Activated CD8-positive, alpha-beta memory T cell treated with anti-CD3 and anti-CD28 coated beads, Interleukin-2, amount 10 ng/mL, durations not matched to agents 7 days and 5 days (primary cell): ENCODE measurements at regions not wholly inside any gene's neighbourhood (a gene's known extent, or its start where the extent isn't known, plus 50 kb on each side); places are given as distances from the start of the nearest gene placed in this dataset.

Experiments
- ATAC-seq: fragments of 150-1000 bp; cut with Tn5 transposase; one replicate; pipeline ENCODE4 v1.10.0; 2021; ENCODE audit warnings: moderate library complexity
- CTCF ChIA-PET: fragments of 350-600 bp; sonication (Branson Sonifier 250); formaldehyde crosslinking; loops from one replicate; lab custom pipeline; 2021; ENCODE audit warnings: antibody characterized with exemption; lab: Charles Lee
- DNase-seq: peaks from one replicate; pipeline ENCODE4 v3.0.0-alpha.2; 2020
- H3K27ac Mint-ChIP-seq: one replicate; pipeline ENCODE4 v1.8.0; 2021; ENCODE audit warnings: mild to moderate bottlenecking, mixed read lengths
- H3K27me3 Mint-ChIP-seq: one replicate; pipeline ENCODE4 v1.8.0; 2021; ENCODE audit warnings: mixed read lengths
- H3K36me3 Mint-ChIP-seq: one replicate; pipeline ENCODE4 v1.8.0; 2021; ENCODE audit warnings: mild to moderate bottlenecking, mixed read lengths
- H3K4me1 Mint-ChIP-seq: one replicate; pipeline ENCODE4 v1.8.0; 2021; ENCODE audit warnings: mixed read lengths
- H3K4me3 Mint-ChIP-seq: one replicate; pipeline ENCODE4 v1.8.0; 2021; ENCODE audit warnings: mild to moderate bottlenecking, moderate library complexity, mixed read lengths
- H3K9me3 Mint-ChIP-seq: one replicate; pipeline ENCODE4 v1.8.0; 2022; ENCODE audit warnings: low read depth, mixed read lengths

GRCh38 chr10:91154842-91155241, 65.6 kb upstream of the PCGF5 start:
- CTCF ChIA-PET: interaction anchor here (1.4 kb wide), 1 partner anchor 65 kb away, joined by 3 read pairs; the partner anchor contains the start of gene PCGF5
- no peaks in the 10 kb centered on the region for H3K9me3 Mint-ChIP-seq
- H3K4me1 Mint-ChIP-seq: peaks cover 5% of the 10 kb centered on the region
- no peak overlapping the region for H3K27ac Mint-ChIP-seq
- DNase-seq: no peak
- H3K36me3 Mint-ChIP-seq: no peaks in the 10 kb centered on the region
- no peak for ATAC-seq
- no peak overlapping the region for H3K4me3 Mint-ChIP-seq
- no peaks in the 10 kb centered on the region for H3K27me3 Mint-ChIP-seq

- no peaks in the 10 kb centered on the region for H3K9me3 Mint-ChIP-seq
- CTCF ChIA-PET: no interaction called here
- DNase-seq (no peak), ATAC-seq (no peak)
- no peaks in the 10 kb centered on the region for H3K27me3 Mint-ChIP-seq
- H3K27ac Mint-ChIP-seq: no peak overlapping the region
- peaks cover 5% of the 10 kb centered on the region for H3K4me1 Mint-ChIP-seq
- no peak overlapping the region for H3K4me3 Mint-ChIP-seq
- H3K36me3 Mint-ChIP-seq: no peaks in the 10 kb centered on the region
Observed at GRCh38 chr10:91156196-91156595, 64.3 kb upstream of the PCGF5 start.

GRCh38 chr10:91159254-91159783, 61.1 kb upstream of the PCGF5 start:
- no peak overlapping the region for H3K4me3 Mint-ChIP-seq
- no peak overlapping the region for H3K27ac Mint-ChIP-seq
- CTCF ChIA-PET: no interaction called here

GRCh38 chr10:91162050-91162494, 58.4 kb upstream of the PCGF5 start:
- ATAC-seq (no peak), DNase-seq (peak; percentile 43)
- H3K4me1 Mint-ChIP-seq: peaks cover 29% of the 10 kb centered on the region
- peak overlapping the region; percentile 75 for H3K4me3 Mint-ChIP-seq
- no peaks in the 10 kb centered on the region for H3K27me3 Mint-ChIP-seq
- CTCF ChIA-PET: interaction anchor here (0.7 to 2.3 kb wide), 6 partner anchors 10 to 89 kb away, joined by 3 to 10 read pairs (median 4); no protein-coding TSS in a partner anchor
- H3K9me3 Mint-ChIP-seq: no peaks in the 10 kb centered on the region
- H3K36me3 Mint-ChIP-seq: peaks cover 2% of the 10 kb centered on the region
- H3K27ac Mint-ChIP-seq: peak overlapping the region; percentile 88

More at GRCh38 chr10:91159254-91159783, 61.1 kb upstream of the PCGF5 start:
- DNase-seq (no peak), ATAC-seq (no peak)
- Mint-ChIP-seq H3K27me3 (no peaks in the 10 kb centered on the region), H3K9me3 (no peaks in the 10 kb centered on the region), H3K36me3 (no peaks in the 10 kb centered on the region), H3K4me1 (peaks cover 16% of the 10 kb centered on the region)

GRCh38 chr10:91162495-91163268, 57.8 kb upstream of the PCGF5 start:
- H3K27me3 Mint-ChIP-seq: no peaks in the 10 kb centered on the region
- H3K36me3 Mint-ChIP-seq: peaks cover 7% of the 10 kb centered on the region
- peak overlapping the region; percentile 75 for H3K4me3 Mint-ChIP-seq
- peak overlapping the region; percentile 88 for H3K27ac Mint-ChIP-seq
- ATAC-seq (peak; percentile 67), DNase-seq (peak; percentile 71)
- no peaks in the 10 kb centered on the region for H3K9me3 Mint-ChIP-seq
- CTCF ChIA-PET: interaction anchor here (0.7 to 3.2 kb wide), 8 partner anchors 10 to 156 kb away, joined by 3 to 12 read pairs (median 6); no protein-coding TSS in a partner anchor
- peaks cover 29% of the 10 kb centered on the region for H3K4me1 Mint-ChIP-seq

- peak overlapping the region; percentile 74 for H3K4me3 Mint-ChIP-seq
- ATAC-seq (peak; percentile 66), DNase-seq (peak; percentile 85)
- peaks cover 4% of the 10 kb centered on the region for H3K9me3 Mint-ChIP-seq
- CTCF ChIA-PET: interaction anchor here (1.0 to 3.2 kb wide), 5 partner anchors 37 to 157 kb away, joined by 3 to 12 read pairs (median 8); no protein-coding TSS in a partner anchor
- peak overlapping the region; percentile 83 for H3K27ac Mint-ChIP-seq
- H3K36me3 Mint-ChIP-seq: peaks cover 14% of the 10 kb centered on the region
- no peaks in the 10 kb centered on the region for H3K27me3 Mint-ChIP-seq
- H3K4me1 Mint-ChIP-seq: peaks cover 30% of the 10 kb centered on the region
Observed at GRCh38 chr10:91163269-91163868, 57.1 kb upstream of the PCGF5 start.

GRCh38 chr10:91163869-91164474, 56.5 kb upstream of the PCGF5 start:
- CTCF ChIA-PET: interaction anchor here (1.0 to 3.2 kb wide), 5 partner anchors 37 to 157 kb away, joined by 3 to 12 read pairs (median 8); no protein-coding TSS in a partner anchor
- Mint-ChIP-seq H3K4me1 (peaks cover 29% of the 10 kb centered on the region), H3K9me3 (peaks cover 4% of the 10 kb centered on the region), H3K4me3 (peak overlapping the region; percentile 74), H3K27me3 (no peaks in the 10 kb centered on the region), H3K36me3 (peaks cover 15% of the 10 kb centered on the region), H3K27ac (peak overlapping the region; percentile 83)
- ATAC-seq (peak; percentile 60), DNase-seq (peak; percentile 83)

- DNase-seq: no peak
- CTCF ChIA-PET: interaction anchor here (3.2 kb wide), 1 partner anchor 158 kb away, joined by 12 read pairs; no protein-coding TSS in a partner anchor
- H3K4me3 Mint-ChIP-seq: peak overlapping the region; percentile 74
- peaks cover 28% of the 10 kb centered on the region for H3K4me1 Mint-ChIP-seq
- H3K9me3 Mint-ChIP-seq: peaks cover 4% of the 10 kb centered on the region
- ATAC-seq: no peak
- H3K36me3 Mint-ChIP-seq: peaks cover 15% of the 10 kb centered on the region
- no peaks in the 10 kb centered on the region for H3K27me3 Mint-ChIP-seq
- H3K27ac Mint-ChIP-seq: peak overlapping the region; percentile 29
Observed at GRCh38 chr10:91164520-91165065, 55.9 kb upstream of the PCGF5 start.

- peaks cover 10% of the 10 kb centered on the region for H3K9me3 Mint-ChIP-seq
- CTCF ChIA-PET: no interaction called here
Observed at GRCh38 chr10:91167406-91167805, 53.1 kb upstream of the PCGF5 start.

GRCh38 chr10:91170418-91170817, 50.0 kb upstream of the PCGF5 start:
- Mint-ChIP-seq H3K36me3 (peaks cover 41% of the 10 kb centered on the region), H3K9me3 (peaks cover 10% of the 10 kb centered on the region), H3K27me3 (no peaks in the 10 kb centered on the region), H3K4me3 (no peak overlapping the region), H3K4me1 (peaks cover 19% of the 10 kb centered on the region), H3K27ac (no peak overlapping the region)
- CTCF ChIA-PET: interaction anchor here (1.1 kb wide), 1 partner anchor 164 kb away, joined by 3 read pairs; no protein-coding TSS in a partner anchor
- no peak for DNase-seq
- no peak for ATAC-seq

More at GRCh38 chr10:91167406-91167805, 53.1 kb upstream of the PCGF5 start:
- H3K27ac Mint-ChIP-seq: no peak overlapping the region
- ATAC-seq (no peak), DNase-seq (no peak)
- peaks cover 30% of the 10 kb centered on the region for H3K36me3 Mint-ChIP-seq
- no peak overlapping the region for H3K4me3 Mint-ChIP-seq
- H3K4me1 Mint-ChIP-seq: peaks cover 32% of the 10 kb centered on the region
- no peaks in the 10 kb centered on the region for H3K27me3 Mint-ChIP-seq
